H54 (cell line): ENCODE measurements at regions not wholly inside any gene's neighbourhood (a gene's known extent, or its start where the extent isn't known, plus 50 kb on each side); places are given as distances from the start of the nearest gene placed in this dataset.

ENCODE experiments used
- DNase-seq: peaks from one replicate; pipeline ENCODE4 v3.0.0; 2011; ENCODE audit warnings: low spot score, mixed read lengths; ENCODE audit not compliant: insufficient read length
- FAIRE-seq: peaks from 3 replicates; lab custom pipeline; 2011; peaks lifted over from hg19 to GRCh38; lab: Jason Lieb, UNC
- POLR2A ChIP-seq: IDR thresholded peaks from 2 replicates; pipeline ENCODE4 v1.6.1; 2011; ENCODE audit warnings: low read depth, mild to moderate bottlenecking, low read length

- FAIRE-seq (no peak), DNase-seq (no peak)
- no peak for TF ChIP-seq POLR2A
Observed at GRCh38 chr2:41710944-41711343, 336.9 kb upstream of the PKDCC start.

- DNase-seq: no peak
- TF ChIP-seq POLR2A: no peak
- FAIRE-seq: no peak
Observed at GRCh38 chr2:41711736-41712135, 336.1 kb upstream of the PKDCC start.

- no peak for TF ChIP-seq POLR2A
- no peak for FAIRE-seq
- DNase-seq: no peak
Observed at GRCh38 chr2:41716497-41716896, 331.3 kb upstream of the PKDCC start.

- DNase-seq (no peak), FAIRE-seq (no peak)
- no peak for TF ChIP-seq POLR2A
Observed at GRCh38 chr2:41717839-41718238, 330.0 kb upstream of the PKDCC start.

- DNase-seq (no peak), FAIRE-seq (no peak)
- TF ChIP-seq POLR2A: no peak
Observed at GRCh38 chr2:41718705-41719104, 329.1 kb upstream of the PKDCC start.

GRCh38 chr2:41719756-41720155 is 328.1 kb upstream of the PKDCC start:
- FAIRE-seq (no peak), DNase-seq (no peak)
- TF ChIP-seq POLR2A: no peak

- FAIRE-seq: no peak
- DNase-seq: no peak
- no peak for TF ChIP-seq POLR2A
Observed at GRCh38 chr2:41720331-41721251, 327.2 kb upstream of the PKDCC start.

GRCh38 chr2:41722668-41723369 is 325.0 kb upstream of the PKDCC start:
- FAIRE-seq (no peak), DNase-seq (no peak)
- no peak for TF ChIP-seq POLR2A

- TF ChIP-seq POLR2A: no peak
- no peak for FAIRE-seq
- DNase-seq: no peak
Observed at GRCh38 chr2:41723526-41723925, 324.3 kb upstream of the PKDCC start.

GRCh38 chr2:41724465-41724864 is 323.4 kb upstream of the PKDCC start:
- DNase-seq (no peak), FAIRE-seq (no peak)
- TF ChIP-seq POLR2A: no peak

- TF ChIP-seq POLR2A: no peak
- FAIRE-seq: no peak
- DNase-seq: no peak
Observed at GRCh38 chr2:41725901-41726300, 321.9 kb upstream of the PKDCC start.

GRCh38 chr2:41726364-41726763 is 321.5 kb upstream of the PKDCC start:
- no peak for TF ChIP-seq POLR2A
- DNase-seq (no peak), FAIRE-seq (no peak)

GRCh38 chr2:41727152-41727551 is 320.7 kb upstream of the PKDCC start:
- FAIRE-seq (no peak), DNase-seq (no peak)
- no peak for TF ChIP-seq POLR2A

GRCh38 chr2:41727711-41728110 is 320.1 kb upstream of the PKDCC start:
- FAIRE-seq: no peak
- DNase-seq: no peak
- TF ChIP-seq POLR2A: no peak
